ENCODE measurements at regions not wholly inside any gene's neighbourhood (a gene's known extent, or its start where the extent isn't known, plus 50 kb on each side); places are given as distances from the start of the nearest gene placed in this dataset.

- TF ChIP-seq YY1 (IDR thresholded peaks at IDR 0.05; ENCODE audit: borderline replicate concordance in 1 of 3, control insufficient read depth in 1 of 3, extremely low read depth in 1 of 3, insufficient read depth in 3 of 3, insufficient read length in 1 of 3, insufficient replicate concordance in 2 of 3, low read depth in 1 of 3, low read length in 2 of 3) (no peak), HES1 (IDR thresholded peaks at IDR 0.05; ENCODE audit: low read depth) (no peak), CTCF (IDR thresholded peaks at IDR 0.05 in 2 of 3, conservative IDR thresholded peaks at IDR 0.05 in 1 of 3; ENCODE audit: insufficient read depth in 2 of 3, low read depth in 1 of 3, low read length in 3 of 3) (no peak), SIN3A (IDR thresholded peaks at IDR 0.05; ENCODE audit: borderline replicate concordance in 2 of 2, control insufficient read depth in 1 of 2, low read depth in 2 of 2, low read length in 2 of 2) (no peak), FOXA1 (IDR thresholded peaks at IDR 0.05; ENCODE audit: borderline replicate concordance) (no peak), HMBOX1 (IDR thresholded peaks at IDR 0.05) (no peak), KDM1A (IDR thresholded peaks at IDR 0.05) (no peak)
- TF ChIP-seq, protein P1, sequence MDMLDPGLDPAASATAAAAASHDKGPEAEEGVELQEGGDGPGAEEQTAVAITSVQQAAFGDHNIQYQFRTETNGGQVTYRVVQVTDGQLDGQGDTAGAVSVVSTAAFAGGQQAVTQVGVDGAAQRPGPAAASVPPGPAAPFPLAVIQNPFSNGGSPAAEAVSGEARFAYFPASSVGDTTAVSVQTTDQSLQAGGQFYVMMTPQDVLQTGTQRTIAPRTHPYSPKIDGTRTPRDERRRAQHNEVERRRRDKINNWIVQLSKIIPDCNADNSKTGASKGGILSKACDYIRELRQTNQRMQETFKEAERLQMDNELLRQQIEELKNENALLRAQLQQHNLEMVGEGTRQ (CRISPR knock-in tag; IDR thresholded peaks at IDR 0.05): no peak
Measured at GRCh38 chr18:6592522-6592921, 137.0 kb upstream of the ARHGAP28 start.
